ENCODE measurements at regions not wholly inside any gene's neighbourhood (a gene's known extent, or its start where the extent isn't known, plus 50 kb on each side); places are given as distances from the start of the nearest gene placed in this dataset.

GRCh38 chr2:185299867-185300266, 438.7 kb upstream of the FSIP2 start:
- no peaks in the 10 kb centered on the region for H3K79me2 ChIP-seq (ENCODE audit: insufficient read depth, low read length)
- H2BK12ac ChIP-seq (ENCODE audit: insufficient read length, low read depth, low read length), result no peak overlapping the region
- no peak overlapping the region for H3K23ac ChIP-seq (ENCODE audit: insufficient read length, low read depth, low read length)
- H2BK15ac ChIP-seq (ENCODE audit: low read depth, low read length), result no peak overlapping the region
- H3K9ac ChIP-seq (ENCODE audit: extremely low read depth, insufficient read length, low read length), result no peak overlapping the region
- H2AFZ ChIP-seq (ENCODE audit: low read length), result no peak overlapping the region
- H3K4me1 ChIP-seq (ENCODE audit: insufficient read depth, low read length), result no peaks in the 10 kb centered on the region
- no peaks in the 10 kb centered on the region for H3K9me3 ChIP-seq (ENCODE audit: control insufficient read depth, low read depth, low read length)
- no peak overlapping the region for H4K5ac ChIP-seq (ENCODE audit: insufficient read length, low read depth, low read length)
- H2BK20ac ChIP-seq (ENCODE audit: low read depth, low read length, poor library complexity, severe bottlenecking), result no peak overlapping the region
- TF ChIP-seq CTCF (conservative IDR thresholded peaks at IDR 0.05), result no peak
- no peak overlapping the region for H3K4me2 ChIP-seq (ENCODE audit: insufficient read depth, insufficient read length, low read length)
- no peaks in the 10 kb centered on the region for H3K36me3 Mint-ChIP-seq (ENCODE audit: insufficient read depth in 1 of 3, low read depth in 3 of 3)
- DNase-seq, result no peak
- no peak overlapping the region for H2BK5ac ChIP-seq (ENCODE audit: insufficient read length, low read length)
- H4K8ac ChIP-seq (replicated peaks; ENCODE audit: insufficient read length, low read depth, low read length), result no peak overlapping the region
- no peaks in the 10 kb centered on the region for H3K23me2 ChIP-seq (ENCODE audit: insufficient read length, low read depth, low read length, poor library complexity, severe bottlenecking)
- no peaks in the 10 kb centered on the region for H3K9me3 Mint-ChIP-seq
- no peak overlapping the region for H2AK5ac ChIP-seq (ENCODE audit: insufficient read length, low read length)
- no peaks in the 10 kb centered on the region for H3K4me1 Mint-ChIP-seq
- H3K27me3 Mint-ChIP-seq (ENCODE audit: low read depth), result no peaks in the 10 kb centered on the region
- H4K20me1 ChIP-seq (ENCODE audit: control insufficient read depth, insufficient read depth, insufficient read length), result no peaks in the 10 kb centered on the region
- no peak overlapping the region for H3K27ac Mint-ChIP-seq
- H3K4ac ChIP-seq (ENCODE audit: low read depth, low read length), result no peak overlapping the region
- H3K27me3 ChIP-seq (ENCODE audit: insufficient read depth, low read length), result no peaks in the 10 kb centered on the region
- no peak overlapping the region for H3K27ac ChIP-seq (ENCODE audit: insufficient read length, low read depth, low read length)
- no peak overlapping the region for H3K14ac ChIP-seq (ENCODE audit: insufficient read depth, low read length)
- H4K91ac ChIP-seq (ENCODE audit: insufficient read length, low read depth, low read length), result no peak overlapping the region
- H3K4me3 Mint-ChIP-seq, result no peak overlapping the region
- H3K56ac ChIP-seq (ENCODE audit: insufficient read length, low read depth, low read length), result no peak overlapping the region
- H3K79me1 ChIP-seq (ENCODE audit: insufficient read depth, low read depth, low read length, poor library complexity, severe bottlenecking), result no peaks in the 10 kb centered on the region
- WGBS (ENCODE audit: extremely low coverage, insufficient read length, low lambda C conversion rate), result no CpG with 5 or more reads among the region's 5 CpGs
- H3K18ac ChIP-seq (ENCODE audit: insufficient read length, low read depth, low read length), result no peak overlapping the region
- no peak overlapping the region for H2BK120ac ChIP-seq (ENCODE audit: low read depth, low read length, poor library complexity, severe bottlenecking)
- no peak overlapping the region for H3T11ph ChIP-seq (ENCODE audit: low read length)

All from H9 (cell line).